Stimulated activated CD4-positive, alpha-beta T cell treated with anti-CD3 and anti-CD28 coated beads, TNF-alpha, amount 100 ng/mL, for 24 hours (primary cell): ENCODE measurements at regions not wholly inside any gene's neighbourhood (a gene's known extent, or its start where the extent isn't known, plus 50 kb on each side); places are given as distances from the start of the nearest gene placed in this dataset.

Experiments used
- DNase-seq, 3 experiments: peaks; one replicate each; pipeline ENCODE4 v3.0.0-alpha.2; 2020; ENCODE audit warnings: low read depth in 3 of 3

DNA sequence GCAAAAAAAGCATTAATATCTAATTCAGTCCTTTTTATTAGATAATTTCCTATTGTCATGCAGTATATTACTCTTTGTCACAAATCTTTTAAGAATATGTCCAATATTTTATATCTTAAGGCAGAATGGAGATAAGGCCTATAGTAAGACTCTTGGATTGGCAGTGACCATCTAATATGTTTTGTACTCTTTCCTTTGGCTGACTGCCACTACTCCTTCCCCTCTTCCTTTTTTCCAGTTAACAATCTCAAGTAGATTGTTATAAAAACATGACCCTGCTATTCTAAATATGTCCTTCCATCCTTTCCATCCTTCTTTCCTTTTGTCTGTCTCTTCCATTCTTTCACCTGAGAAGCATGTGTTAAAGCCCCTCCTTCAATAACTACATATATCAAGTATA lies 92.8 kb upstream of the TMEM168 start:
- DNase-seq = no peak

DNA sequence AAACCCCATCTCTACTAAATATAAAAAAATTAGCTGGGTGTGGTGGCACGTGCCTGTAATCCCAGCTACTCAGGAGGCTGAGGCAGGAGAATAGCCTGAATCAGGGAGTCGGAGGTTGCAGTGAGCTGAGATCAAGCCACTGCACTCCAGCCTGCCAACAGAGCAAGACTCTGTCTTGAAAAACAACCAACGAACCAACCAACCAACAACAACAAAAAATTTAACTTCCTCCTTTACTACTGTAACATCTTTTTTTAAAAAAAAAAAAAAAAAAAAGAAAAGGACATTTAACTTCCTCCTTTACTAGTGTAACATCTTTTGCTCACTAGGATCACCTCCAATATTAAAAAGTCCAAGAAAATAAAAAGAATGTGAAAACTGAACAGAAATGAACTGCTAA lies 92.3 kb upstream of the TMEM168 start:
- no peak for DNase-seq

DNA sequence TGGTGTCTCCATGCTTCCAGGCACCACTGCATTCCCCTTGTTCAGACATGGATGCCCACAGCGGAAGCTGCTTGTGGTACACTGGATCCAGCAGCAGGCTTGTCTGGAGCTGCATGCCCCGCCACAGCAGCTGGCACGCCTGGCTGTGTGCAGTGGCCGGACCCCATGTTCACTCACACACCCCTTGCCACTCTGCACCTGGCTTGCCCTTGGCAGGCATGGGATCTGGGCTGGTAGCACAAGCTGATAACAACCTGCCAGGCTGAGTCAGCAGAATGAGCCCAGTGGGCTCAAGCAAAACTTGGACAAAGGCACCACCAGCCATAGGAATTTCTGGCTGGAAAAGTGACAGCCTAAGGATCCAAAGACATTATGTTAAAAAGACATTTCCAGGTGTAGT lies 91.8 kb upstream of the TMEM168 start:
- no peak for DNase-seq

GRCh38 chr7:112880818-112881418 lies 90.7 kb upstream of the TMEM168 start:
- DNase-seq = no peak

DNA sequence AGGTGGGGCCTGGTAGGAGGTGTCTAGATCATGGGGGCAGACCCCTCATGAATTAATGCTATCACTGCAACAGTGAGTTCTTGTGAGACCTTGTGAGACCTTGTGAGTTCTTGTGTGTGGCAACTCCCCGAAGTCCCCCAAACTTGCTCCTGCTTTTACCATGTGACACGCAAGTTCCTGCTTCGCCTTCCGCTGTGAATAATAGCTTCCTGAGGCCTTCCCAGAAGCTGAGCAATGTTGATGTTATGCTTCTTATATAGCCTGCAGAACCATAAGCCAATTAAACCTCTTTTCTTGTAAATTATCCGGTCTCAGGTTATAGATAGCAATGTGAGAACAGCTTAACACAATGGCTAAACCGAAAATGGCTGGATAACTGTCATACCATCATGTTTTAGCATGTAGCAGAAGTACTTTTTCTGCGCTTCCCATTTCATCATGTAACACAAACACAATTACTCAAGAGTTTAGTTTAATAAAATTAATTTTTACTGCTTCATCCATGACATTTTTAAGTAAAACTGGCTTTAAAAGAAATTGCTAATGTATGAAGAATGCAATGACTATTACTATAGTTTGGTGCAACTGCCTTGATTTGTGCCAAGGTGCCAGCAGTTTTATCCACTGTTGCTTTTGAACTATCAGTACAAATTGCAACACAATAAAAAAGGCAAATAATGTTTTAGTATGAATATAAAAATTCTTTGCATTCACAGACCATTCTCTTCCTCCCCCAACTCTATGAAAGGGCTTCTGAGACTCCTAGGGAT lies 87.7 kb upstream of the TMEM168 start:
- no peak for DNase-seq

DNA sequence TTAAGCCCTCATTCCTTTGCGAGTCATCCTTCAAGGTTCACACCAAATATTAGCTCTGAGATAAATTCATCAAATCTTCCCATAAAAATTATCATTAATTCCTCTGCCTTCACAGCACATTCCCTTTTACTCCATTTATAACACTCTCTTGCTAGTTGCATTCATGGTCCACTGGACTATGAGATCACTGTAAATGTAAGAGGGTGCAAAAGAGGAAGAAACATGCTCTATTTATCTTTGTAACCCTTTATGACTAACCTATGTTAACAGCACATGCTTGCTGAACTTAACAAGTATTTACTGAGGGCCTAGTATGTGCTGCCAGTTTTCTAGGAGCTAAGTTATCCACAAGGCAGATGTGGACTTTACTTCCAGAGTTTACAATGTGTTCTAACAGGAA lies 86.7 kb upstream of the TMEM168 start:
- DNase-seq = no peak

- DNase-seq = no peak
Measured at GRCh38 chr7:112874909-112875308, 84.7 kb upstream of the TMEM168 start.

DNA sequence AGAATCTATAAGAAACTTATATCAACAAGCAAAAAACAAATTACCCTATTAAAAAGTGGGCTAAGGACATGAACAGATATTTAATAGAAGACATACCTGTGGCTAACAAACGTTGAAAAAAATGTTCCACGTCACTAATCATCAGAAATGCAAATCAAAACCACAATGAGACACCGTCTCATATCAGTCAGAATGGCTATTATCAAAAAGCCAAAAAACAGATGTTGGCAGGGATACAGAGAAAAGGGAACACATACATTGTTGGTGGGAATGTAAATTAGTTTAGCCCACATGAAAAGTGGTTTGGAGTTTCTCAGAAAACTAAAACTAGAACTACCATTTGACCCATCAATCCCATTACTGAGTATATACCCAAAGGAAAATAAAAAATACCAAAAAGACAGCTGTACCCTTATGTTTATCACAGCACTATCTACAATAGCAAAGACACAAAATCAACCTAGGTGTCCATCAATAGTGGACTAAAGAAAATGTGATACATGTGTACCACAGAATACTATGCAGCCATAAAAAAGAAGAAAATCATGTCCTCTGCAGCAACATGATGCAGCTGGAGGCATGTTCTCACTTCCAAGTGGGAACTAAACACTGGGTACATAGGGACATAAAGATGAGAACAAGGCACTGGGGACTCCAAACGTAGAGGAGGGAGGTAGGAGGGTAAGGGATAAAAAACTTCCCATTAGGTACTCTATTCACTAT lies 83.8 kb upstream of the TMEM168 start:
- DNase-seq = no peak

GRCh38 chr7:112869111-112869774 lies 79.0 kb upstream of the TMEM168 start:
- peak; percentile 15 to 44 (median 29) for DNase-seq

- DNase-seq = no peak
Measured at GRCh38 chr7:112868609-112869008, 78.4 kb upstream of the TMEM168 start.

DNA sequence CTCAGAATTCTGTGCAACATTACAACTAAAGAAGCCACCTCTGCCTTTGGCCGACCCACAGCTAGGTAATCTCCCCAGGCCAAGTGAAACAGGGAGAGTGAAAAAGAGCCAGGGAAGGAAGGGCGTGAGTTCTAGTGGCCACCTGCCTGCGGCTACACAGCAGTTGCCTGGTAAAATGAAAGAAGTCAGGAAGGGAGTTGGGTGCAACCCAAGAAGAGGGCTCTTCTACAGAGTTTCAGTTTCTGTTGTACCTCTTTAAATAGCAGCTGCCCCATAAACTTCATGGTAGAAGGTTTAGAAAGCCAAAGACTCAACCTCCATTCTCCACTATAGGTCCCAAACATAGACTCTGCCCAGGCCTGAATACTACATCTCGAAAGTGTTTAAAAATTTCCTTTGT lies 76.2 kb upstream of the TMEM168 start:
- DNase-seq = no peak

DNA sequence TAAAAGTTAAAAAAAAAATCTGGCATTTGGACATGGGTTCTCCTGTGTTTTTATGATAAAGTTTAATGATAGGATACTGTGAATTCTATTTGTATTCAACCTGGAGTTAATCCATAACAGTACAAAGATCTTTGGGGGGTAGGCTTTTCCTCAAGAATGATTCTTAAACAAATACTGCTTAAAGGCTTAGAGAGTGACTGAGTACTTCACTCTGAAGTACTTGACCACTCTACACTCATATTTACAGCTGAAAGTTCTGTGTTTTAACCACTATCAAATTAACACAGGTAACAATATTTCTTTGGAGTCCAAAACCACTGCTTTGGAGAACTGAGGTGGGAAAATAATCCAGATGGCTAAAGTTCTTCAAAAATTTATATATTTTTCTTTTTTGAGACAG lies 74.2 kb upstream of the TMEM168 start:
- DNase-seq = no peak

- no peak for DNase-seq
Measured at GRCh38 chr7:112858838-112859237, 68.6 kb upstream of the TMEM168 start.

DNA sequence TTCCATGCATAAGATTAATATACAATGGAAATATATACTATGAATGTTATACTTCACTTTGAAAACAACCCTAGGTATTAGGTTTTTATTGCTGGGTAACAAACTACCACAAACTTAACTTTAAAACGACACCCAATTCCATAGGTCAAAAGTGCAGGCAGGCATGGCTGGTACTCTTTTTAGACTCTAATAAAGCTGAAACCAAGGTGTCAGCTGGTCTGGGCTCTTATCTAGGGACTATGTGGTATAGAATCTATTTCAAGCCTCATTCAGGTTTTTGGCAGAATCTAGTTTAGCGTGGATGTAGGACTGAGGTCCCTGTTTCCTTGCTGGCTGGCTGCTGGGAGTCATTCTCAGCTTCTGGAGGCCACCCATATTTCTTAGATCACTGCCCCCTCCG lies 65.0 kb upstream of the TMEM168 start:
- no peak for DNase-seq

DNA sequence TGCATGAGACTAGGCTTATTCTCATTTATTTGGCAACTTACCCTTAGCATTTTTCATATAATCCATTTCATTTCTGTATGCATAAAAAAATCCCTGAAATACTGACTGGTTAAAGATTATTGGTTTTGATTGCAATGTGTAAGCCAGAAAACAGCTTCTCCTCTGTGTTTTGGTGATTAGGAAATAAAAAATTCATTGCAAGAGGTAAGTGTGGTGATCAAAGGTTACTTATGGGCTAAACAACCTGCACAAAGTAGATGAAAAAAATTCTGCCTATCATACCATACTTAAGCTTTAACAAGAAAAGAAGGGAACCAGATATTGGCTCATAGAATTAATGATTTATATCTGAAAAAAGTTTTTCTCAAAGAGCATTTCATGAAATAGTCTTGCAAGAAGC lies 64.0 kb upstream of the TMEM168 start:
- no peak for DNase-seq

DNA sequence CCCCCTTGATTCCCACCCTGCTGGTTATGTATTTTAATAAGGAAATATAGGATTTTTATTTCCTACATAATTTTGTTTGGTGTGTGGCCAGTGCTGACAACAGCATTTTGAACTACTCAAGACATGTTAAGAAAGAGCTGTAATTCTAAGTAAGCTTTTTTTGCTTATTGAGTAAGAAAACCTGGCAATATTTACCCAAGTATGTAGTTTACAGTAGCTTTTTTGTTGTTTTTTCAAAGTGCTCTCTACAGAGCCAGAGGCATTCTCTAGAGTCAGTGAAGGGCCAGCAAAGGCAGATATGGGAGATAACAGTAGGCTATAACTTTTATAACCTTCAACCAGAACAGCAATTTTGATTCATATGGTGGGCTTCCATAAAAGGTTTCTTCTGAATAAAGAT lies 63.2 kb upstream of the TMEM168 start:
- no peak for DNase-seq

- no peak for DNase-seq
Measured at GRCh38 chr7:112843151-112843550, 53.0 kb upstream of the TMEM168 start.
